SK-N-SH treated with all-trans-retinoic acid at 6 μM for 48 hours (cell line): ENCODE measurements at regions not wholly inside any gene's neighbourhood (a gene's known extent, or its start where the extent isn't known, plus 50 kb on each side); places are given as distances from the start of the nearest gene placed in this dataset.

Experiments
- ATAC-seq: fragments of 200-7000 bp; cut with Tn5 transposase; 3 replicates; pipeline ENCODE4 v1.9.1; 2020; ENCODE audit warnings: mild to moderate bottlenecking, moderate library complexity
- ARNTL ChIP-seq: fragments of 450-650 bp; formaldehyde crosslinking; IDR thresholded peaks from 2 replicates; pipeline ENCODE4 v1.5.0; 2020; ENCODE audit warnings: low read depth, mild to moderate bottlenecking, moderate library complexity, borderline replicate concordance
- BACH2 ChIP-seq: fragments of 250-450 bp; sonication (Bioruptor Pico); IDR thresholded peaks from 2 replicates; pipeline ENCODE4 v1.9.0; 2021; ENCODE audit warnings: mild to moderate bottlenecking, borderline replicate concordance
- CREB5 ChIP-seq: fragments of 250-450 bp; sonication (Bioruptor Pico); IDR thresholded peaks from 2 replicates; pipeline ENCODE4 v1.5.1; 2020; ENCODE audit warnings: low read depth, mild to moderate bottlenecking, moderate library complexity
- CSDC2 ChIP-seq: fragments of 250-450 bp; sonication (Bioruptor Pico); IDR thresholded peaks from 2 replicates; pipeline ENCODE4 v1.5.0; 2020; ENCODE audit warnings: mild to moderate bottlenecking, moderate library complexity
- ESRRG ChIP-seq: fragments of 250-450 bp; sonication (Bioruptor Pico); IDR thresholded peaks from 2 replicates; pipeline ENCODE4 v1.6.1; 2021; ENCODE audit warnings: mild to moderate bottlenecking
- ISL1 ChIP-seq: fragments of 250-450 bp; sonication (Bioruptor Pico); IDR thresholded peaks from 2 replicates; pipeline ENCODE4 v2.1.2; 2022; ENCODE audit warnings: mild to moderate bottlenecking, moderate library complexity
- OSR1 ChIP-seq: fragments of 250-450 bp; sonication (Bioruptor Pico); IDR thresholded peaks from 2 replicates; pipeline ENCODE4 v1.8.0; 2022; ENCODE audit warnings: moderate library complexity, mild to moderate bottlenecking, inconsistent platforms
- PATZ1 ChIP-seq: fragments of 250-450 bp; sonication (Bioruptor Pico); IDR thresholded peaks from 2 replicates; pipeline ENCODE4 v1.8.0; 2020; ENCODE audit warnings: mild to moderate bottlenecking, moderate library complexity, borderline replicate concordance
- PPARA ChIP-seq: fragments of 250-450 bp; sonication (Bioruptor Pico); IDR thresholded peaks from 2 replicates; pipeline ENCODE4 v1.5.0; 2020; ENCODE audit warnings: mild to moderate bottlenecking, borderline replicate concordance
- RARB ChIP-seq: fragments of 250-450 bp; sonication (Bioruptor Pico); IDR thresholded peaks from 2 replicates; pipeline ENCODE4 v1.8.0; 2021; ENCODE audit warnings: mild to moderate bottlenecking, moderate library complexity
- SNAI2 ChIP-seq: fragments of 250-450 bp; sonication (Bioruptor Pico); IDR thresholded peaks from 2 replicates; pipeline ENCODE4 v1.5.0; 2020; ENCODE audit warnings: mild to moderate bottlenecking, moderate library complexity
- TCF4 ChIP-seq: fragments of 250-450 bp; sonication (Bioruptor Pico); IDR thresholded peaks from 2 replicates; pipeline ENCODE4 v1.8.0; 2021; ENCODE audit warnings: mild to moderate bottlenecking, moderate library complexity, borderline replicate concordance
- TOX ChIP-seq: fragments of 250-450 bp; sonication (Bioruptor Pico); IDR thresholded peaks from 2 replicates; pipeline ENCODE4 v1.8.0; 2021; ENCODE audit warnings: mild to moderate bottlenecking, moderate library complexity, borderline replicate concordance
- ZC3H10 ChIP-seq: fragments of 250-450 bp; sonication (Bioruptor Pico); IDR thresholded peaks from 2 replicates; pipeline ENCODE4 v1.5.1; 2021; ENCODE audit warnings: mild to moderate bottlenecking, moderate library complexity
- ZFP3 ChIP-seq: fragments of 250-450 bp; sonication (Bioruptor Pico); IDR thresholded peaks from 2 replicates; pipeline ENCODE4 v1.5.0; 2020; ENCODE audit warnings: mild to moderate bottlenecking, moderate library complexity
- ZFP30 ChIP-seq: fragments of 450-650 bp; formaldehyde crosslinking; IDR thresholded peaks from 2 replicates; pipeline ENCODE4 v1.5.0; 2022; ENCODE audit warnings: mild to moderate bottlenecking, moderate library complexity
- ZNF565 ChIP-seq: fragments of 450-650 bp; formaldehyde crosslinking; conservative IDR thresholded peaks from 2 replicates; pipeline ENCODE4 v1.5.0; 2020; ENCODE audit warnings: low read depth, mild to moderate bottlenecking, moderate library complexity
- ZNF70 ChIP-seq: fragments of 450-650 bp; formaldehyde crosslinking; IDR thresholded peaks from 2 replicates; pipeline ENCODE4 v1.5.0; 2020; ENCODE audit warnings: mild to moderate bottlenecking, moderate library complexity
- ZNF8 ChIP-seq: fragments of 450-650 bp; formaldehyde crosslinking; IDR thresholded peaks from 2 replicates; pipeline ENCODE4 v1.5.0; 2020; ENCODE audit warnings: mild to moderate bottlenecking, moderate library complexity
- TF ChIP-seq, protein P1 (sequence below): fragments of 250-450 bp; sonication (Bioruptor Pico); IDR thresholded peaks from 2 replicates; pipeline ENCODE4 v1.8.0; 2021; ENCODE audit warnings: low read depth, mild to moderate bottlenecking, moderate library complexity, borderline replicate concordance
- TF ChIP-seq, protein P2 (sequence below): fragments of 250-450 bp; sonication (Bioruptor Pico); IDR thresholded peaks from 2 replicates; pipeline ENCODE4 v1.5.1; 2021; ENCODE audit warnings: mild to moderate bottlenecking, moderate library complexity
- TF ChIP-seq, protein P3 (sequence below): fragments of 250-450 bp; sonication (Bioruptor Pico); IDR thresholded peaks from 2 replicates; pipeline ENCODE4 v1.5.0; 2020; ENCODE audit warnings: mild to moderate bottlenecking, moderate library complexity

DNA sequence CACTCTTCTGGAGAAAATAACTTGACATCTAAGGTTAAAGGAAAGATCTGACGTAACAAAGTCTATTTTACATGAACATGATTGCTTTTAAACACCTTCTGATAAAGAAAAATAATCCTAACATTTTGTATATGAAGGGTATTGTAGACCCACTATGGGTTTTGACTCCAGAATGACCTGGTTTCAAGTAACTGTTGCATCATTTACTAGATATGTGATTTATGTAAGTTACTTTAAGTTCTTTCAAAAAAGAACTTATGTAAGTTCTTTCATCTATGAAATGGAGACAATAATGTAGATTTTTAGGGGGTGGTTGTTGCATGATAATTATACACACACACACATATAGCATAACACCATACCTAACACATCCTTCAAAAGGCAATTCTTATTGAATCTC is 147.6 kb upstream of the MIR17HG start:
- ATAC-seq = no peak
- TF ChIP-seq ZNF70 (CRISPR knock-in tag) = no peak
- TF ChIP-seq RARB (CRISPR knock-in tag) = no peak

GRCh38 chr13:91200486-91200885 is 147.0 kb upstream of the MIR17HG start:
- no peak for ATAC-seq
- TF ChIP-seq CSDC2 (CRISPR knock-in tag) (no peak), ZNF8 (CRISPR knock-in tag) (no peak), SNAI2 (CRISPR knock-in tag) (no peak), ISL1 (no peak), TCF4 (no peak), PPARA (CRISPR knock-in tag) (no peak), ZNF565 (no peak), CREB5 (no peak), ZFP3 (CRISPR knock-in tag) (no peak), OSR1 (no peak), ZNF70 (CRISPR knock-in tag) (no peak), PATZ1 (CRISPR knock-in tag) (no peak), RARB (CRISPR knock-in tag) (no peak), ARNTL (CRISPR knock-in tag) (no peak)
- TF ChIP-seq, protein P1, sequence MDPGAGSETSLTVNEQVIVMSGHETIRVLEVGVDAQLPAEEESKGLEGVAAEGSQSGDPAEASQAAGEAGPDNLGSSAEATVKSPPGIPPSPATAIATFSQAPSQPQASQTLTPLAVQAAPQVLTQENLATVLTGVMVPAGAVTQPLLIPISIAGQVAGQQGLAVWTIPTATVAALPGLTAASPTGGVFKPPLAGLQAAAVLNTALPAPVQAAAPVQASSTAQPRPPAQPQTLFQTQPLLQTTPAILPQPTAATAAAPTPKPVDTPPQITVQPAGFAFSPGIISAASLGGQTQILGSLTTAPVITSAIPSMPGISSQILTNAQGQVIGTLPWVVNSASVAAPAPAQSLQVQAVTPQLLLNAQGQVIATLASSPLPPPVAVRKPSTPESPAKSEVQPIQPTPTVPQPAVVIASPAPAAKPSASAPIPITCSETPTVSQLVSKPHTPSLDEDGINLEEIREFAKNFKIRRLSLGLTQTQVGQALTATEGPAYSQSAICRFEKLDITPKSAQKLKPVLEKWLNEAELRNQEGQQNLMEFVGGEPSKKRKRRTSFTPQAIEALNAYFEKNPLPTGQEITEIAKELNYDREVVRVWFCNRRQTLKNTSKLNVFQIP (CRISPR knock-in tag) = no peak
- TF ChIP-seq, protein P2, sequence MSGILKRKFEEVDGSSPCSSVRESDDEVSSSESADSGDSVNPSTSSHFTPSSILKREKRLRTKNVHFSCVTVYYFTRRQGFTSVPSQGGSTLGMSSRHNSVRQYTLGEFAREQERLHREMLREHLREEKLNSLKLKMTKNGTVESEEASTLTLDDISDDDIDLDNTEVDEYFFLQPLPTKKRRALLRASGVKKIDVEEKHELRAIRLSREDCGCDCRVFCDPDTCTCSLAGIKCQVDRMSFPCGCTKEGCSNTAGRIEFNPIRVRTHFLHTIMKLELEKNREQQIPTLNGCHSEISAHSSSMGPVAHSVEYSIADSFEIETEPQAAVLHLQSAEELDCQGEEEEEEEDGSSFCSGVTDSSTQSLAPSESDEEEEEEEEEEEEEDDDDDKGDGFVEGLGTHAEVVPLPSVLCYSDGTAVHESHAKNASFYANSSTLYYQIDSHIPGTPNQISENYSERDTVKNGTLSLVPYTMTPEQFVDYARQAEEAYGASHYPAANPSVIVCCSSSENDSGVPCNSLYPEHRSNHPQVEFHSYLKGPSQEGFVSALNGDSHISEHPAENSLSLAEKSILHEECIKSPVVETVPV (CRISPR knock-in tag) = no peak

GRCh38 chr13:91203430-91203829 is 144.1 kb upstream of the MIR17HG start:
- no peak for ATAC-seq
- TF ChIP-seq ZC3H10 (CRISPR knock-in tag) (no peak), ESRRG (CRISPR knock-in tag) (no peak), ARNTL (CRISPR knock-in tag) (no peak), ZNF8 (CRISPR knock-in tag) (no peak), BACH2 (CRISPR knock-in tag) (no peak), TCF4 (no peak), PPARA (CRISPR knock-in tag) (no peak), ZFP30 (no peak)
- TF ChIP-seq, protein P3, sequence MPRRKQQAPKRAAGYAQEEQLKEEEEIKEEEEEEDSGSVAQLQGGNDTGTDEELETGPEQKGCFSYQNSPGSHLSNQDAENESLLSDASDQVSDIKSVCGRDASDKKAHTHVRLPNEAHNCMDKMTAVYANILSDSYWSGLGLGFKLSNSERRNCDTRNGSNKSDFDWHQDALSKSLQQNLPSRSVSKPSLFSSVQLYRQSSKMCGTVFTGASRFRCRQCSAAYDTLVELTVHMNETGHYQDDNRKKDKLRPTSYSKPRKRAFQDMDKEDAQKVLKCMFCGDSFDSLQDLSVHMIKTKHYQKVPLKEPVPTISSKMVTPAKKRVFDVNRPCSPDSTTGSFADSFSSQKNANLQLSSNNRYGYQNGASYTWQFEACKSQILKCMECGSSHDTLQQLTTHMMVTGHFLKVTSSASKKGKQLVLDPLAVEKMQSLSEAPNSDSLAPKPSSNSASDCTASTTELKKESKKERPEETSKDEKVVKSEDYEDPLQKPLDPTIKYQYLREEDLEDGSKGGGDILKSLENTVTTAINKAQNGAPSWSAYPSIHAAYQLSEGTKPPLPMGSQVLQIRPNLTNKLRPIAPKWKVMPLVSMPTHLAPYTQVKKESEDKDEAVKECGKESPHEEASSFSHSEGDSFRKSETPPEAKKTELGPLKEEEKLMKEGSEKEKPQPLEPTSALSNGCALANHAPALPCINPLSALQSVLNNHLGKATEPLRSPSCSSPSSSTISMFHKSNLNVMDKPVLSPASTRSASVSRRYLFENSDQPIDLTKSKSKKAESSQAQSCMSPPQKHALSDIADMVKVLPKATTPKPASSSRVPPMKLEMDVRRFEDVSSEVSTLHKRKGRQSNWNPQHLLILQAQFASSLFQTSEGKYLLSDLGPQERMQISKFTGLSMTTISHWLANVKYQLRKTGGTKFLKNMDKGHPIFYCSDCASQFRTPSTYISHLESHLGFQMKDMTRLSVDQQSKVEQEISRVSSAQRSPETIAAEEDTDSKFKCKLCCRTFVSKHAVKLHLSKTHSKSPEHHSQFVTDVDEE (CRISPR knock-in tag) = no peak

DNA sequence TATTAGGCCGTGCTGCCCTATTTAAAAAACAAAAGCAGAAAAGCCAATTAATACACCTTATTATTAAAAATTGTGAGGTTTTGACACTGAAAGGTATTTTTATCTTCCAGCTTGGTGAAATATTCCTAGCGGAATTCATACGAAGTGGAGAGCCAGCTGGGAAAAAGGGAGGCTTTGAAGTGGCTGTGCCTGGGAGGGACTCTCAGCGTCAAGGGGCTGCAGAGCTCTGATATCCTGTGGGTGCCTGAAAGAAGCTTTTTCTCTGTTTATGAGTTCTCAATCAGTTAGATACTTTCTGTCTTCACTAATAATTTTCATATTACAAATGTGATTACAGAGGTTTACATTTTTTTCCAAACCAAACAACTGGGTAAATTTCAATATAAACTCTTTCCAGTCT is 140.2 kb upstream of the MIR17HG start:
- ATAC-seq = no peak
- TF ChIP-seq, protein P3 (CRISPR knock-in tag) = no peak
- TF ChIP-seq, protein P2 (CRISPR knock-in tag) = no peak
- TF ChIP-seq, protein P1 (CRISPR knock-in tag) = no peak
- TF ChIP-seq ZNF70 (CRISPR knock-in tag) (no peak), ZNF565 (no peak), TOX (CRISPR knock-in tag) (no peak), ESRRG (CRISPR knock-in tag) (no peak)
